Activated effector memory CD4-positive, alpha-beta T cell treated with Interleukin-2 at 50 U/mL for 16 hours (primary cell): ENCODE measurements at regions not wholly inside any gene's neighbourhood (a gene's known extent, or its start where the extent isn't known, plus 50 kb on each side); places are given as distances from the start of the nearest gene placed in this dataset.
"Not testable (repeated sequence)": the region's sequence is repeated elsewhere in the genome, so short reads cannot be mapped to it uniquely, and the experiment has no call there.

ENCODE experiments used
- DNase-seq: peaks from one replicate; pipeline ENCODE4 v3.0.0-alpha.2; 2020

DNA sequence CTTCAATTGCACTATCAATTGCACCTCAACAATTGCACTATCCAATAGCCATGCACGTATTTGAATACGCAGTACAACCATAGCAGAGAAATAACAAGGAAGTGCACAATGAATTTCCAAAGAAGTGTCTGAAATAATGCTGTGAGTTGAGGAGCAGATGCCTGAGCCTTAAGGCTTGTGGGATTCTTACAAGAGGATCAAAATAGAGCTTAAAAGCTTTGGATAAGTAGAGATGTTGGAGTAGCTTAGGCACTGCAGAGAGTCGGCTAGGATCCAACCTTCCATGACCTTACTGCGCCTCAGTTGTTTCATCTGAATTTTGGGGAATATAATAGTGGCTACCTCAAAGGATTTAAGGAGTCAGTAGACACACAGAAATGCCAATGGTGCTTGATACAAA lies 196.1 kb upstream of the FLRT2 start:
- DNase-seq, result no peak

- DNase-seq, result no peak
These were observed 195.6 kb upstream of the FLRT2 start for GRCh38 chr14:85334316-85334715.

DNA sequence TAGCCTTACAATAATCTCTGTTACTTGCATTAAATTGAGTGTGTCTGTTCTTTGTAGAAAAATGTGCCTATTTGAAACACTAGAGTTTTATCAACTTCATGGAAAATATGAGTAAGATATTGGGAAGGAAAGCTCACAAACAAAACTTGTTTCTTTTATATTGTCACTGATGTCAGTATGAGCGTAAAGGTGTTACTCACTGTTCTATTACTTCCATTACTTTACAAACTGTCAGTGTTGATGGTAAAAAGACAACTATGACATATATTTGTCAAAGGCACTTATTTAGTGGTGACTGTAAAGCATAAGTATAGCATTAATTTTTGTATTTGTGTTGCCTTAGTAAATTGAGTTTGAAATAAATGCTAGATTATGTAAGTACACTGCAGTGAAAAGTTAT lies 193.7 kb upstream of the FLRT2 start:
- DNase-seq, result no peak

DNA sequence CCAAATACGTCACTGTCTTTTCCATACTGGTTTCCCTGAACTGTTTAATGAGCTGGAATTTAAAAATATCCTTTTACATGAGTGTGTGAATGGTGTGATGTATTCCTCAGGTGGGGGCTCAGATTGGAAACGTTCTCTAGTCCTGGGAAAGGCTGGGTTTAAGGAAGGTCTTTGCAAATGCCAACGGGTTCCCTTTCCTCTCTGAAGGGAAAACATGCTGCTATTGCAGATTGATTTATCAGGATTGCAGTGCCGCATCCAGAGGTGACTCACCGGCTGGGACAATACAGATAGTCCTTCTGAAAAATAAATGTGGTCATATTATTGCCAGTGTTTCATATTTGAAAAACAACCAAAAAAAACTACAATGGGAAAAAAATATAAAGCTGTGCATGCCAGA lies 193.1 kb upstream of the FLRT2 start:
- no peak for DNase-seq

DNA sequence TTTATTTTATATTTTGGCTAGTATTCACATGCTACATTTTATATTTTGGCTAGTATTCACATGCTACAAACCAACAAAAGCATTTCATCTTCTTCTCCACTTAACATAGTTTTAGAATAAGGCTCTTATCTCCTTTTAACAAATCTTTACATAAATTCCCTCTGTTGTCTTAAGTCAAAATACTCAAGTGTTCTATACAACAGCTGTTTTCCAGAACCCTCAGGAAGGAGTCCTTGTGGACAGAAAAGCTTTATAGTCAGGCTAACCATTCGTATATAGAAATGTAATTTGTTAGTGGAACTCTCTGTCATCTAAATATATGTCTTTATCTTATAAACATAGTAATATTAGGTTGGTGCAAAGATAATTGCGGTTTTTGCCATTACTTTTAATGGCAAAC lies 191.0 kb upstream of the FLRT2 start:
- no peak for DNase-seq

GRCh38 chr14:85342858-85343607 lies 186.9 kb upstream of the FLRT2 start:
- no peak for DNase-seq

DNA sequence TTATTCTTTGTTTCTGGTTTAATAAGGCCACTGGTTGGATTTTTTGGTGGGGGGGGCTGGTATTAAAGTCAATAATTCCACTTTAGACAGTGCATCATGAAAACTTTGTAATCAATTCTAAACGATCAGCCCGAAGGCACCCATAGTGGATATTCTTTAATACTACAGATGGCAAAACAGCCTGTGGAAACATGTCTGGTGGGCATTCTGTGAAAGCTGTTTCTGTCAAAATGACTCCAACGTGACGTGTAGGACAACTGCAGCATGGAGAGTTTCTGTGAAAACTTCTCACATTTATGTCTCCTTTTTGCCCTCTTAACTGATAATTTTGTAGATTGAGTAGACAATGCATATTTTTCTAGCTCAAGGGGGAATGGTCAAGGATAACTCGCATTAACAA lies 185.8 kb upstream of the FLRT2 start:
- DNase-seq, result no peak

GRCh38 chr14:85344847-85345570 lies 184.9 kb upstream of the FLRT2 start:
- no peak for DNase-seq

DNA sequence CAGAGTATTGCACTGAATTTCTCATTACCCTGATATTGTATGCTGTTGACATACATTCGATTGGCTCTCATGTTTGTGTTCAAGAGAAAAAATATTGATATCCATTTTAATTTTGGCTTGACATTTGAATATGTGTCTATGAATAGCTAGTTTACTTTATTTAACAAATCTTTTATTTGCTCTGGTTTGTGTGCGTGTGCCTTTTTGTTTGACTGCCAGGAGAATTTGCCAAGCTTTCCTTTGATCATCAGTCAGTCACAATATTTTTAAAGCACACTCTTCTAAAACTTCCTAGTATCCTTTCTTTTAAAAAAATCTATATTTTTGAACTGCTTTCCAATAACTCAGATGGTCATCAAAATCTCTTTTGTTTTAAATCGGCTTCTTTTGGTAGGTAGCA lies 179.3 kb upstream of the FLRT2 start:
- DNase-seq, result no peak

GRCh38 chr14:85352588-85352987 lies 177.4 kb upstream of the FLRT2 start:
- DNase-seq, result not testable (repeated sequence)

GRCh38 chr14:85357120-85357519 lies 172.8 kb upstream of the FLRT2 start:
- DNase-seq, result no peak

DNA sequence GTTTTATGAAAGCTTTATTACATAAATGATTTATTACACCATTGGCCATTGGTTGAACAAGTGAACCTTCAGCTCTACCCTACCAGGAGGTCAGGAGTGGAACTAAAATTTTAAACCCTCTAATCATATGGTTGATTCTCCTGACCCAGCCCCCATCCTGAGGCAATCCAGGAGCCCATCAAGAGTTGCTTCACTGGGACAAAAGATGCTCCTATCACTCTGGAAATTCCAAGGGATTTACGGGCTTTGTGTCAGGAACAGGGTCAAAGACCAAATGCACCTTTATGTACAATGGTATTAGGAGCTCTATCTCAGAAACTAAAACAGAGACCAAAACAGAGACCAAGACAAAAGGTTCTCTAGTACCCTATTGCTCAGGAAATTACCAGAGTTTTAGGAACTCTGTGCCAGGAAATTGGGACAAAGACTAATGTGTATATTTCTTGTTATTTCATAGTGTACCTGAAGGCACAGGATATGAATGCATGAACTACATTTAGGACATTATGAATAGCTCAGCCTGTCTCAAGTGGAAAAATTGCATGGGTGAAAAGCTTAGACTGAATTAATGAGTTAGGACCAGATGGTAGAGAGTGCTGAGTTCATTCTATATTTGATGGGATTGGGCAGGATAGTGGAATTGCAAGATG lies 171.7 kb upstream of the FLRT2 start:
- no peak for DNase-seq

GRCh38 chr14:85359505-85359904 lies 170.4 kb upstream of the FLRT2 start:
- DNase-seq, result no peak

- DNase-seq, result no peak
These were observed 166.6 kb upstream of the FLRT2 start for GRCh38 chr14:85363358-85363757.

- DNase-seq, result no peak
These were observed 163.7 kb upstream of the FLRT2 start for GRCh38 chr14:85366226-85366625.

DNA sequence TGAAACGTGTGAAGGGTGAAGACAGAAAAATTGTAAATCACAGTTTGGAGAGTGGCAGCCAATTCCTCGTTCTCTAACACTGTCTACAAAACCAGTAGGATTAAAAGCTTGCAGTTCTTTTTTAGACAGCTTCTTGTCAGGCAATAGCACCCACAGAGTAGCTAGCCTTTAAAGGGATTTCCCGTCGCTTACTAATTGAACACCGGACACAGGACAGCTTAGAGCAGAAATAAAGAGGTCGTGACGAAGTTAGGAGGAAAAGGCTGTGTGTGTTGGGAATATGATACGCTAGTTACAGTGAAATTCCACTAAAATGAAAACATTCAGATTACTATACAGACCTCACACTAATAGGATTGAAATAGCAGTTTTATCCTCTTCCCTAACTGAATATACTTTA lies 149.1 kb upstream of the FLRT2 start:
- no peak for DNase-seq

DNA sequence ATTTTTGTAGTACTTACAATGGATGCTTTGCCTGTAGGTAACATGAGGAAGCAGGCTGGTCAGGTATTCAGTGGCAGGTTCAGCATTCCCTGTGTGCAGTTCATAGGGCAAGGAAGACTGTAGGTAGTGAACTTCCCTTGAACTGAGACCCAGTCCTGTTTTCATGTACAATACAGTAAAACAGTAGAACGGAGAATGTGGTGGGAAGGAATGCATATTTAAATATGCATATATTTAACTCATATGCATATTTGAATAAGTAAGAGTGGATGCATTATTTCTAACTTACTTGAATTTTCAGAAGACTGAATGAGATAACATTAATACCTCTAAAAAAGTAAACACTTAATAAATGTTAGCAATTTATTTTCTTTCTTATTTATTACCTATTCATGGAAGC lies 147.6 kb upstream of the FLRT2 start:
- DNase-seq, result no peak

GRCh38 chr14:85387181-85387580 lies 142.8 kb upstream of the FLRT2 start:
- DNase-seq, result no peak

DNA sequence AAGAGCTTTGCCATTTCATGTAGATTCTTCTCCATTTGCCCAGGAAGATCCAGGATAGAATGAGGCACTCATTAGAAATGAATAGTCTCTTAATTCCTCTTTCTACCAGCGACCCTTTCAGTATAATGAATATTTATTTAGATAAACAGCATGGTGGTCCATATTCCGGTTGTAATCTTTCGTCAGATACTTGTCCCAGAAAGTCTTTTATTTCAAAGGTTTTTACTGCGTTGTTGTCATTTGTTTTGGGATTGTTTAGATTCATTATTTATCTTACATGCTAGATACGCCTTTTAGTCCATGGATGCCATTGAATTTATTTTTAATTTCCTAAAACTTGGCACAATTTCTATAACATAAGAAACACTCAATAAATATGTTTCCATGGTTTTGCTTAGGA lies 139.7 kb upstream of the FLRT2 start:
- DNase-seq, result no peak

DNA sequence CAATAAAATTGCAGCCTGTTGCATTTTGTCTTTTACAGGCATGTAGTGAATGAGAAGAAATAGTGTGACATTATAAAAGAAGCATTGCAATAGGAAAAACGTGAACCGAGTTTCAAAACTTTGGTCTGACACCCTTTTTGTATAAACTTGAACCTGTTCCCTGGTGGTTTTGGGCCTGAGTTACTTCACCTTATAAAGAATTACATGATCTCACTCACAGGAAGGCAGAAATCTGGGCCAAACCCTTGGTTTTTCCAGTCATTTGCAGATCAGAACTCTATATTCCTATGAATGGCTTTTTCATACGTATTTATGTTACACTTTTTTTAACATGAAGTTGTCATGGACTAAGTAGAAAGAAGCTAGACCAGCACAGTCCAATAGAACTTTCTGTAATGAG lies 138.5 kb upstream of the FLRT2 start:
- DNase-seq, result no peak

DNA sequence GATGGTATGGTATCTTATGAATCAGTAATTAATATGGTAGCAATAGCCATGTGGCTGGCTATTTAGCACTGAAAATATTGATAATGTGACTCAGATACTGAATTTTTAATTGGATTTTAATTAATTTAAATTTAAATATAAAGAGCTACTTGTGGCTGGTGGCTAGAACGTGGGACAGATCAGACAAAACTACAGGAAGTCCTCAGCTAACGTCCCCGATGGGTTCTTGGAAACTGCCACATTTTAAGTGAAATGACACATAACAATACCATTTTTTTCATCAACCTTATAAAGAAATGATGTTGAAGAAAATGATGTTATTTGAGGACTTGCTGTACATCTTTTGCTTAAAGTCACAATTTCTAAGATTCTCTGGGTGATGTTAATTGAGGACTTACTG lies 138.1 kb upstream of the FLRT2 start:
- no peak for DNase-seq

- DNase-seq, result no peak
These were observed 130.8 kb upstream of the FLRT2 start for GRCh38 chr14:85399186-85399585.

DNA sequence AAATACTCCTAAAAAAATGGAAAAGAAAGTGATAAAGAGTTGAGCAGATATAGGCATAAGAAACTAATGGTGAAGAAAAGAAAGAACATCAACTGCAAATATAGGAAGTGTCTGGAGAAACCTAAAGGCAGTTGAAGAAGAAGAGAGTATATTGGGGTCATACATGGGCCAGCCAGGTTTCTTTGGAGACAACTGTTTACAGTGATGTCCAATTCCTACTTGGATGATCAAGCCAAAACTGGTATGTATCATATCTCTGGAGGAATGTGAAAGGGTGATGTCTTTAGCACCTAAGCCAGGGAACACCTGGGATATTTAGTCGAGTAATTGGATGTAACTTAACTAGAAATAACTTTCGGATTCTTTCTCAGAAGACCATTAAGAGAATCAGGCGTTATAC lies 129.3 kb upstream of the FLRT2 start:
- DNase-seq, result no peak

GRCh38 chr14:85401384-85401783 lies 128.6 kb upstream of the FLRT2 start:
- DNase-seq, result no peak
